ENCODE measurements at regions not wholly inside any gene's neighbourhood (a gene's known extent, or its start where the extent isn't known, plus 50 kb on each side); places are given as distances from the start of the nearest gene placed in this dataset.

GRCh38 chrX:94635003-94635402 is 961.0 kb downstream of the FAM133A start:
- no peaks in the 10 kb centered on the region for H3K4me1 Mint-ChIP-seq (ENCODE audit: low read depth)
- H3K9me3 Mint-ChIP-seq (ENCODE audit: low read depth), result peaks cover 48% of the 10 kb centered on the region
- no peaks in the 10 kb centered on the region for H3K27me3 Mint-ChIP-seq
- H3K36me3 Mint-ChIP-seq (ENCODE audit: insufficient read depth), result peaks cover 17% of the 10 kb centered on the region
- H3K27ac Mint-ChIP-seq, result no peak overlapping the region
- no peak overlapping the region for H3K4me3 Mint-ChIP-seq (ENCODE audit: low read depth)
- no peak for TF ChIP-seq CTCF (IDR thresholded peaks at IDR 0.05; ENCODE audit: unreplicated experiment)
- no peak for DNase-seq (ENCODE audit: low spot score, unreplicated experiment)

GRCh38 chrX:94645726-94646125 is 971.7 kb downstream of the FAM133A start:
- TF ChIP-seq CTCF (IDR thresholded peaks at IDR 0.05; ENCODE audit: unreplicated experiment), result no peak
- Mint-ChIP-seq H3K4me3 (ENCODE audit: low read depth) (no peak overlapping the region), H3K27ac (no peak overlapping the region), H3K9me3 (ENCODE audit: low read depth) (peaks cover 4% of the 10 kb centered on the region), H3K4me1 (ENCODE audit: low read depth) (peaks cover 9% of the 10 kb centered on the region), H3K36me3 (ENCODE audit: insufficient read depth) (no peaks in the 10 kb centered on the region), H3K27me3 (no peaks in the 10 kb centered on the region)
- no peak for DNase-seq (ENCODE audit: low spot score, unreplicated experiment)

- DNase-seq (ENCODE audit: low spot score, unreplicated experiment), result no peak
- no peak overlapping the region for H3K4me3 Mint-ChIP-seq (ENCODE audit: low read depth)
- H3K36me3 Mint-ChIP-seq (ENCODE audit: insufficient read depth), result peaks cover 6% of the 10 kb centered on the region
- H3K9me3 Mint-ChIP-seq (ENCODE audit: low read depth), result peaks cover 16% of the 10 kb centered on the region
- no peak overlapping the region for H3K27ac Mint-ChIP-seq
- H3K27me3 Mint-ChIP-seq, result no peaks in the 10 kb centered on the region
- peaks cover 13% of the 10 kb centered on the region for H3K4me1 Mint-ChIP-seq (ENCODE audit: low read depth)
- TF ChIP-seq CTCF (IDR thresholded peaks at IDR 0.05; ENCODE audit: unreplicated experiment), result no peak
Observed at GRCh38 chrX:94655180-94655579, 981.2 kb downstream of the FAM133A start.

GRCh38 chrX:94662689-94663088 is 988.7 kb downstream of the FAM133A start:
- peak; percentile 61 for TF ChIP-seq CTCF (IDR thresholded peaks at IDR 0.05; ENCODE audit: unreplicated experiment)
- H3K36me3 Mint-ChIP-seq (ENCODE audit: insufficient read depth), result peaks cover 6% of the 10 kb centered on the region
- peaks cover 7% of the 10 kb centered on the region for H3K4me1 Mint-ChIP-seq (ENCODE audit: low read depth)
- no peak overlapping the region for H3K4me3 Mint-ChIP-seq (ENCODE audit: low read depth)
- DNase-seq (ENCODE audit: low spot score, unreplicated experiment), result no peak
- H3K27ac Mint-ChIP-seq, result peak overlapping the region; percentile 2
- no peaks in the 10 kb centered on the region for H3K27me3 Mint-ChIP-seq
- H3K9me3 Mint-ChIP-seq (ENCODE audit: low read depth), result peaks cover 24% of the 10 kb centered on the region

- H3K4me1 Mint-ChIP-seq (ENCODE audit: low read depth), result no peaks in the 10 kb centered on the region
- H3K9me3 Mint-ChIP-seq (ENCODE audit: low read depth), result peaks cover 9% of the 10 kb centered on the region
- H3K27ac Mint-ChIP-seq, result no peak overlapping the region
- TF ChIP-seq CTCF (IDR thresholded peaks at IDR 0.05; ENCODE audit: unreplicated experiment), result peak; percentile 31
- no peaks in the 10 kb centered on the region for H3K36me3 Mint-ChIP-seq (ENCODE audit: insufficient read depth)
- no peak overlapping the region for H3K4me3 Mint-ChIP-seq (ENCODE audit: low read depth)
- DNase-seq (ENCODE audit: low spot score, unreplicated experiment), result no peak
- H3K27me3 Mint-ChIP-seq, result no peaks in the 10 kb centered on the region
Observed at GRCh38 chrX:94676285-94676684, 1002.3 kb downstream of the FAM133A start.
